ENCODE measurements at regions not wholly inside any gene's neighbourhood (a gene's known extent, or its start where the extent isn't known, plus 50 kb on each side); places are given as distances from the start of the nearest gene placed in this dataset.

- no peak overlapping the region for H3K27ac ChIP-seq
- no peaks in the 10 kb centered on the region for H3K9me3 ChIP-seq (replicated peaks)
- no peak for DNase-seq (ENCODE audit: low read depth in 1 of 2, low spot score in 2 of 2)
- no peak overlapping the region for H3K4me3 ChIP-seq
- H3K4me1 ChIP-seq (replicated peaks): no peaks in the 10 kb centered on the region
- H3K36me3 ChIP-seq: no peaks in the 10 kb centered on the region
- peaks cover 21% of the 10 kb centered on the region for H3K27me3 ChIP-seq (replicated peaks)
These were observed 73.3 kb upstream of the YPEL5 start for GRCh38 chr2:30073523-30073922.

- Histone ChIP-seq H3K9me3 (replicated peaks) (no peaks in the 10 kb centered on the region), H3K36me3 (no peaks in the 10 kb centered on the region)
- DNase-seq (ENCODE audit: low read depth in 1 of 2, low spot score in 2 of 2): no peak
These were observed 72.8 kb upstream of the YPEL5 start for GRCh38 chr2:30074023-30074422.

GRCh38 chr2:30078521-30078920, 68.3 kb upstream of the YPEL5 start:
- DNase-seq (ENCODE audit: low read depth in 1 of 2, low spot score in 2 of 2): no peak

More at GRCh38 chr2:30074023-30074422, 72.8 kb upstream of the YPEL5 start:
- no peak overlapping the region for H3K27ac ChIP-seq
- no peak overlapping the region for H3K4me3 ChIP-seq
- no peaks in the 10 kb centered on the region for H3K4me1 ChIP-seq (replicated peaks)
- H3K27me3 ChIP-seq (replicated peaks): peaks cover 21% of the 10 kb centered on the region

GRCh38 chr2:30084915-30085314, 61.9 kb upstream of the YPEL5 start:
- Histone ChIP-seq H3K36me3 (no peaks in the 10 kb centered on the region), H3K27ac (no peak overlapping the region), H3K4me1 (replicated peaks) (no peaks in the 10 kb centered on the region), H3K27me3 (replicated peaks) (peaks cover 10% of the 10 kb centered on the region), H3K9me3 (replicated peaks) (no peaks in the 10 kb centered on the region), H3K4me3 (no peak overlapping the region)
- DNase-seq (ENCODE audit: low read depth in 1 of 2, low spot score in 2 of 2): no peak

More at GRCh38 chr2:30078521-30078920, 68.3 kb upstream of the YPEL5 start:
- Histone ChIP-seq H3K4me3 (no peak overlapping the region), H3K9me3 (replicated peaks) (no peaks in the 10 kb centered on the region), H3K27ac (no peak overlapping the region), H3K4me1 (replicated peaks) (no peaks in the 10 kb centered on the region), H3K36me3 (no peaks in the 10 kb centered on the region), H3K27me3 (replicated peaks) (peaks cover 21% of the 10 kb centered on the region)

GRCh38 chr2:30089171-30089570, 57.6 kb upstream of the YPEL5 start:
- Histone ChIP-seq H3K36me3 (no peaks in the 10 kb centered on the region), H3K27me3 (replicated peaks) (peaks cover 25% of the 10 kb centered on the region), H3K9me3 (replicated peaks) (no peaks in the 10 kb centered on the region), H3K4me1 (replicated peaks) (no peaks in the 10 kb centered on the region), H3K27ac (no peak overlapping the region), H3K4me3 (no peak overlapping the region)
- DNase-seq (ENCODE audit: low read depth in 1 of 2, low spot score in 2 of 2): no peak

- H3K27me3 ChIP-seq (replicated peaks): peaks cover 29% of the 10 kb centered on the region
- DNase-seq (ENCODE audit: low read depth in 1 of 2, low spot score in 2 of 2): no peak
These were observed 51.4 kb upstream of the YPEL5 start for GRCh38 chr2:30095402-30095801.

GRCh38 chr2:30096451-30096850, 50.4 kb upstream of the YPEL5 start:
- no peaks in the 10 kb centered on the region for H3K9me3 ChIP-seq (replicated peaks)
- H3K27me3 ChIP-seq (replicated peaks): peaks cover 27% of the 10 kb centered on the region

More at GRCh38 chr2:30095402-30095801, 51.4 kb upstream of the YPEL5 start:
- no peaks in the 10 kb centered on the region for H3K9me3 ChIP-seq (replicated peaks)
- no peak overlapping the region for H3K27ac ChIP-seq
- H3K36me3 ChIP-seq: no peaks in the 10 kb centered on the region
- no peaks in the 10 kb centered on the region for H3K4me1 ChIP-seq (replicated peaks)
- H3K4me3 ChIP-seq: no peak overlapping the region

More at GRCh38 chr2:30096451-30096850, 50.4 kb upstream of the YPEL5 start:
- Histone ChIP-seq H3K36me3 (no peaks in the 10 kb centered on the region), H3K4me1 (replicated peaks) (no peaks in the 10 kb centered on the region), H3K27ac (no peak overlapping the region), H3K4me3 (no peak overlapping the region)
- no peak for DNase-seq (ENCODE audit: low read depth in 1 of 2, low spot score in 2 of 2)

Data from SJSA1 (cell line).